HEK293T (cell line): ENCODE measurements at regions not wholly inside any gene's neighbourhood (a gene's known extent, or its start where the extent isn't known, plus 50 kb on each side); places are given as distances from the start of the nearest gene placed in this dataset.

Source experiments
- ARNT ChIP-seq: fragments of 450-650 bp; IDR thresholded peaks from 2 replicates; pipeline ENCODE4 v1.6.1; 2017; ENCODE audit warnings: mild to moderate bottlenecking
- BHLHE40 ChIP-seq: fragments of 450-650 bp; IDR thresholded peaks from 2 replicates; pipeline ENCODE4 v1.6.1; 2016; ENCODE audit warnings: mild to moderate bottlenecking, moderate library complexity, borderline replicate concordance
- CTBP1 ChIP-seq: fragments of 450-650 bp; IDR thresholded peaks from 2 replicates; pipeline ENCODE4 v1.6.1; 2016; ENCODE audit warnings: borderline replicate concordance
- ELF4 ChIP-seq: fragments of 450-650 bp; IDR thresholded peaks from 2 replicates; pipeline ENCODE4 v1.6.1; 2017; ENCODE audit warnings: antibody characterized with exemption
- FOXA1 ChIP-seq: fragments of 450-650 bp; IDR thresholded peaks from 2 replicates; pipeline ENCODE4 v1.6.1; 2016; ENCODE audit warnings: mild to moderate bottlenecking
- FOXM1 ChIP-seq: fragments of 450-650 bp; IDR thresholded peaks from 2 replicates; pipeline ENCODE4 v1.6.1; 2017; ENCODE audit warnings: mild to moderate bottlenecking, borderline replicate concordance
- L3MBTL2 ChIP-seq: fragments of 450-650 bp; conservative IDR thresholded peaks from 2 replicates; pipeline ENCODE4 v1.6.1; 2016; ENCODE audit warnings: mild to moderate bottlenecking
- SP1 ChIP-seq: fragments of 450-650 bp; IDR thresholded peaks from 2 replicates; pipeline ENCODE4 v1.6.1; 2017
- SUZ12 ChIP-seq: fragments of 450-650 bp; IDR thresholded peaks from 2 replicates; pipeline ENCODE4 v1.6.1; 2016; ENCODE audit warnings: mild to moderate bottlenecking
- TARDBP ChIP-seq: fragments of 450-650 bp; IDR thresholded peaks from 2 replicates; pipeline ENCODE4 v1.6.1; 2016
- ZNF384 ChIP-seq: fragments of 450-650 bp; IDR thresholded peaks from 2 replicates; pipeline ENCODE4 v1.6.1; 2016

DNA sequence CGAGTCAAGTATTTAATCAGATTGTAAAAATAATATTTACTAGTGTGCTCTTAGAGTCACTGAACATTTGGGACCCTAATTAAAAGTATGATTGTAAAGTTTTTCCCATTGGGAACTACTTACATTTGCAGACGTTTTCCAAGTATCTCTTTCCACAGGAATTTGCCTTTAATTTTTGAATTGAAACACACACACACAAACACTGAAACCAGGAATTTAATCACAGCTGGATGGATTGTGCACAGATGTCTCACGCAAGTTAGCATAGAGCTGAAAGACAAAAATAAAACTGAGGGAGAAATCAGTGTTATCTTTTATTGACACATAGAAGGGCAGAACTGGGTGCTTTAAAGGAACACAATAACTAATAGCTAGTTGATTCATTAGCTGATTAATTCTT lies 230.7 kb downstream of the RND3 start:
- TF ChIP-seq FOXA1: no peak
- no peak for TF ChIP-seq SP1
- no peak for TF ChIP-seq BHLHE40
- TF ChIP-seq FOXM1: no peak
- no peak for TF ChIP-seq L3MBTL2
- TF ChIP-seq ZNF384: no peak
- TF ChIP-seq SUZ12: no peak
- TF ChIP-seq ELF4: no peak
- no peak for TF ChIP-seq CTBP1
- no peak for TF ChIP-seq ARNT
- TF ChIP-seq TARDBP: no peak
